ENCODE measurements at regions not wholly inside any gene's neighbourhood (a gene's known extent, or its start where the extent isn't known, plus 50 kb on each side); places are given as distances from the start of the nearest gene placed in this dataset.

- TF ChIP-seq JUND (IDR thresholded peaks at IDR 0.05; ENCODE audit: low read depth): no peak
- in situ Hi-C loops (cut with HindIII; ENCODE audit: low pct_unique_long_range_greater_than_20kb, low sequenced_read_pairs): no loop called here
- no peak for DNase-seq (ENCODE audit: low read depth in 1 of 2, low spot score in 1 of 2)
Measured at GRCh38 chr1:57621776-57622175, 197.9 kb upstream of the DAB1 start.

GRCh38 chr1:57620605-57621004, 196.7 kb upstream of the DAB1 start:
- in situ Hi-C loops (cut with HindIII; ENCODE audit: low pct_unique_long_range_greater_than_20kb, low sequenced_read_pairs): no loop called here
- no peak for TF ChIP-seq JUND (IDR thresholded peaks at IDR 0.05; ENCODE audit: low read depth)
- DNase-seq (ENCODE audit: low read depth in 1 of 2, low spot score in 1 of 2): no peak

- no peak for DNase-seq (ENCODE audit: low read depth in 1 of 2, low spot score in 1 of 2)
- TF ChIP-seq JUND (IDR thresholded peaks at IDR 0.05; ENCODE audit: low read depth): no peak
- in situ Hi-C loops (cut with HindIII; ENCODE audit: low pct_unique_long_range_greater_than_20kb, low sequenced_read_pairs): no loop called here
Measured at GRCh38 chr1:57616921-57617320, 193.1 kb upstream of the DAB1 start.

- TF ChIP-seq JUND (IDR thresholded peaks at IDR 0.05; ENCODE audit: low read depth): no peak
- DNase-seq (ENCODE audit: low read depth in 1 of 2, low spot score in 1 of 2): no peak
- in situ Hi-C loops (cut with HindIII; ENCODE audit: low pct_unique_long_range_greater_than_20kb, low sequenced_read_pairs): no loop called here
Measured at GRCh38 chr1:57615956-57616355, 192.1 kb upstream of the DAB1 start.

GRCh38 chr1:57612833-57613232, 189.0 kb upstream of the DAB1 start:
- DNase-seq (ENCODE audit: low read depth in 1 of 2, low spot score in 1 of 2): no peak
- TF ChIP-seq JUND (IDR thresholded peaks at IDR 0.05; ENCODE audit: low read depth): no peak
- in situ Hi-C loops (cut with HindIII; ENCODE audit: low pct_unique_long_range_greater_than_20kb, low sequenced_read_pairs): no loop called here

- TF ChIP-seq JUND (IDR thresholded peaks at IDR 0.05; ENCODE audit: low read depth): no peak
- in situ Hi-C loops (cut with HindIII; ENCODE audit: low pct_unique_long_range_greater_than_20kb, low sequenced_read_pairs): no loop called here
- DNase-seq (ENCODE audit: low read depth in 1 of 2, low spot score in 1 of 2): no peak
Measured at GRCh38 chr1:57605933-57606332, 182.1 kb upstream of the DAB1 start.

- no peak for TF ChIP-seq JUND (IDR thresholded peaks at IDR 0.05; ENCODE audit: low read depth)
- no peak for DNase-seq (ENCODE audit: low read depth in 1 of 2, low spot score in 1 of 2)
- in situ Hi-C loops (cut with HindIII; ENCODE audit: low pct_unique_long_range_greater_than_20kb, low sequenced_read_pairs): no loop called here
Measured at GRCh38 chr1:57603696-57604095, 179.8 kb upstream of the DAB1 start.

GRCh38 chr1:57600424-57600823, 176.6 kb upstream of the DAB1 start:
- DNase-seq (ENCODE audit: low read depth in 1 of 2, low spot score in 1 of 2): no peak
- in situ Hi-C loops (cut with HindIII; ENCODE audit: low pct_unique_long_range_greater_than_20kb, low sequenced_read_pairs): no loop called here
- no peak for TF ChIP-seq JUND (IDR thresholded peaks at IDR 0.05; ENCODE audit: low read depth)

GRCh38 chr1:57599236-57599994, 175.6 kb upstream of the DAB1 start:
- in situ Hi-C loops (cut with HindIII; ENCODE audit: low pct_unique_long_range_greater_than_20kb, low sequenced_read_pairs): no loop called here
- no peak for DNase-seq (ENCODE audit: low read depth in 1 of 2, low spot score in 1 of 2)
- no peak for TF ChIP-seq JUND (IDR thresholded peaks at IDR 0.05; ENCODE audit: low read depth)

- in situ Hi-C loops (cut with HindIII; ENCODE audit: low pct_unique_long_range_greater_than_20kb, low sequenced_read_pairs): no loop called here
- TF ChIP-seq JUND (IDR thresholded peaks at IDR 0.05; ENCODE audit: low read depth): no peak
Measured at GRCh38 chr1:57597036-57597435, 173.2 kb upstream of the DAB1 start.

GRCh38 chr1:57594002-57594401, 170.1 kb upstream of the DAB1 start:
- DNase-seq (ENCODE audit: low read depth in 1 of 2, low spot score in 1 of 2): no peak
- TF ChIP-seq JUND (IDR thresholded peaks at IDR 0.05; ENCODE audit: low read depth): no peak
- in situ Hi-C loops (cut with HindIII; ENCODE audit: low pct_unique_long_range_greater_than_20kb, low sequenced_read_pairs): no loop called here

More at GRCh38 chr1:57597036-57597435, 173.2 kb upstream of the DAB1 start:
- DNase-seq (ENCODE audit: low read depth in 1 of 2, low spot score in 1 of 2): no peak

- TF ChIP-seq JUND (IDR thresholded peaks at IDR 0.05; ENCODE audit: low read depth): no peak
- in situ Hi-C loops (cut with HindIII; ENCODE audit: low pct_unique_long_range_greater_than_20kb, low sequenced_read_pairs): no loop called here
- no peak for DNase-seq (ENCODE audit: low read depth in 1 of 2, low spot score in 1 of 2)
Measured at GRCh38 chr1:57591842-57592241, 168.0 kb upstream of the DAB1 start.

- in situ Hi-C loops (cut with HindIII; ENCODE audit: low pct_unique_long_range_greater_than_20kb, low sequenced_read_pairs): no loop called here
- no peak for TF ChIP-seq JUND (IDR thresholded peaks at IDR 0.05; ENCODE audit: low read depth)
- DNase-seq (ENCODE audit: low read depth in 1 of 2, low spot score in 1 of 2): no peak
Measured at GRCh38 chr1:57590978-57591377, 167.1 kb upstream of the DAB1 start.

- in situ Hi-C loops (cut with HindIII; ENCODE audit: low pct_unique_long_range_greater_than_20kb, low sequenced_read_pairs): no loop called here
- DNase-seq (ENCODE audit: low read depth in 1 of 2, low spot score in 1 of 2): no peak
- no peak for TF ChIP-seq JUND (IDR thresholded peaks at IDR 0.05; ENCODE audit: low read depth)
Measured at GRCh38 chr1:57586842-57587241, 163.0 kb upstream of the DAB1 start.
